Vagina (tissue), 2 donors: ENCODE measurements at regions not wholly inside any gene's neighbourhood (a gene's known extent, or its start where the extent isn't known, plus 50 kb on each side); places are given as distances from the start of the nearest gene placed in this dataset.
"Not testable (repeated sequence)": the region's sequence is repeated elsewhere in the genome, so short reads cannot be mapped to it uniquely, and the experiment has no call there.

Experiments used
- DNase-seq, 2 donors: peaks; one replicate each; pipeline ENCODE4 v3.0.0-alpha.2; 2017; ENCODE audit errors: extremely low spot score in 2 of 2
- H3K27ac ChIP-seq: fragments of 200-600 bp; sonication (generic); one replicate; pipeline ENCODE4 v1.5.1; 2019
- H3K27me3 ChIP-seq: fragments of 200-600 bp; sonication (generic); one replicate; pipeline ENCODE4 v1.5.1; 2019
- H3K36me3 ChIP-seq, 2 donors: fragments of 200-600 bp; sonication (generic); one replicate each; pipeline ENCODE4 v1.5.1; 2017 to 2019
- H3K4me1 ChIP-seq: fragments of 200-600 bp; sonication (generic); one replicate; pipeline ENCODE4 v1.5.1; 2019
- H3K4me3 ChIP-seq, 2 donors: fragments of 200-600 bp; sonication (generic); 1 replicate in 1 of 2; 2 replicates in 1 of 2; pipeline ENCODE4 v1.5.1; 2016 to 2019
- H3K9me3 ChIP-seq: fragments of 200-600 bp; sonication (generic); one replicate; pipeline ENCODE4 v1.5.1; 2019
- CTCF ChIP-seq, 3 experiments: fragments of 450-650 bp in 2 of 3; fragments of 200-600 bp in 1 of 3; sonication (generic) in 1 of 3; IDR thresholded peaks; one replicate each; pipeline ENCODE4 v1.5.1; 2017 to 2019; ENCODE audit warnings: antibody characterized with exemption in 3 of 3, mild to moderate bottlenecking in 2 of 3, moderate library complexity in 2 of 3
- POLR2A ChIP-seq, 2 donors: fragments of 450-650 bp; IDR thresholded peaks; one replicate each; pipeline ENCODE4 v1.6.1; 2017; ENCODE audit warnings: antibody characterized with exemption in 2 of 2, mild to moderate bottlenecking in 2 of 2, moderate library complexity in 2 of 2
- POLR2AphosphoS5 ChIP-seq, 2 donors: sonication (generic); formaldehyde crosslinking; IDR thresholded peaks; one replicate each; pipeline ENCODE4 v1.9.0; 2017; ENCODE audit warnings: antibody characterized with exemption in 2 of 2, mild to moderate bottlenecking in 2 of 2, low read depth in 1 of 2; ENCODE audit not compliant: insufficient read depth in 1 of 2
- intact Hi-C: fragments of 100-400 bp; cut with DNase I; formaldehyde crosslinking; loops from one replicate; pipeline ENCODE4 v1.15.1; 2023

- H3K9me3 ChIP-seq, result no peaks in the 10 kb centered on the region
- intact Hi-C loops, result no loop called here
- H3K36me3 ChIP-seq, result no peaks in the 10 kb centered on the region
- H3K4me1 ChIP-seq, result no peaks in the 10 kb centered on the region
- H3K27me3 ChIP-seq, result no peaks in the 10 kb centered on the region
- TF ChIP-seq POLR2A (IDR thresholded peaks at IDR 0.05) (no peak), POLR2AphosphoS5 (IDR thresholded peaks at IDR 0.05; ENCODE audit: insufficient read depth in 1 of 2, low read depth in 1 of 2) (no peak), CTCF (IDR thresholded peaks at IDR 0.05) (no peak)
- DNase-seq, result no peak
- no peak overlapping the region for H3K27ac ChIP-seq
- no peak overlapping the region for H3K4me3 ChIP-seq
Measured at GRCh38 chr14:27668531-27668930, 1070.7 kb upstream of the NOVA1 start.

- Histone ChIP-seq H3K36me3 (no peaks in the 10 kb centered on the region), H3K27me3 (no peaks in the 10 kb centered on the region), H3K27ac (no peak overlapping the region), H3K4me3 (no peak overlapping the region), H3K9me3 (no peaks in the 10 kb centered on the region), H3K4me1 (no peaks in the 10 kb centered on the region)
- TF ChIP-seq POLR2A (IDR thresholded peaks at IDR 0.05) (no peak), CTCF (IDR thresholded peaks at IDR 0.05) (no peak), POLR2AphosphoS5 (IDR thresholded peaks at IDR 0.05; ENCODE audit: insufficient read depth in 1 of 2, low read depth in 1 of 2) (no peak)
- no peak for DNase-seq
- intact Hi-C loops, result no loop called here
Measured at GRCh38 chr14:27672047-27672446, 1074.2 kb upstream of the NOVA1 start.

- H3K9me3 ChIP-seq, H3K27ac ChIP-seq, intact Hi-C loops, H3K4me3 ChIP-seq, H3K36me3 ChIP-seq, H3K4me1 ChIP-seq, H3K27me3 ChIP-seq, DNase-seq: not testable (repeated sequence)
Measured at GRCh38 chr14:27672811-27673737, 1075.2 kb upstream of the NOVA1 start.

- H3K27me3 ChIP-seq, result no peaks in the 10 kb centered on the region
- no peak overlapping the region for H3K27ac ChIP-seq
- H3K4me3 ChIP-seq, result no peak overlapping the region
- no peaks in the 10 kb centered on the region for H3K4me1 ChIP-seq
- H3K9me3 ChIP-seq, result no peaks in the 10 kb centered on the region
- TF ChIP-seq POLR2AphosphoS5 (IDR thresholded peaks at IDR 0.05; ENCODE audit: insufficient read depth in 1 of 2, low read depth in 1 of 2) (no peak), CTCF (IDR thresholded peaks at IDR 0.05) (no peak), POLR2A (IDR thresholded peaks at IDR 0.05) (no peak)
- DNase-seq, result no peak
- H3K36me3 ChIP-seq, result no peaks in the 10 kb centered on the region
- intact Hi-C loops, result no loop called here
Measured at GRCh38 chr14:27686137-27686536, 1080.5 kb upstream of the FOXG1 start.

GRCh38 chr14:27688841-27689444, 1077.6 kb upstream of the FOXG1 start:
- intact Hi-C loops, result no loop called here
- H3K27ac ChIP-seq, result no peak overlapping the region
- H3K4me3 ChIP-seq, result no peak overlapping the region
- no peaks in the 10 kb centered on the region for H3K36me3 ChIP-seq
- TF ChIP-seq CTCF (IDR thresholded peaks at IDR 0.05) (no peak), POLR2AphosphoS5 (IDR thresholded peaks at IDR 0.05; ENCODE audit: insufficient read depth in 1 of 2, low read depth in 1 of 2) (no peak), POLR2A (IDR thresholded peaks at IDR 0.05) (no peak)
- no peak for DNase-seq
- no peaks in the 10 kb centered on the region for H3K4me1 ChIP-seq
- H3K9me3 ChIP-seq, result no peaks in the 10 kb centered on the region
- no peaks in the 10 kb centered on the region for H3K27me3 ChIP-seq
